IPS-20b (cell line): ENCODE measurements at regions not wholly inside any gene's neighbourhood (a gene's known extent, or its start where the extent isn't known, plus 50 kb on each side); places are given as distances from the start of the nearest gene placed in this dataset.
"Not testable (repeated sequence)": the region's sequence is repeated elsewhere in the genome, so short reads cannot be mapped to it uniquely, and the experiment has no call there.

Experiments used
- H3K27ac ChIP-seq: one replicate; pipeline ENCODE4 v1.5.1; 2013; ENCODE audit warnings: low read length
- H3K27me3 ChIP-seq: 2 replicates; pipeline ENCODE4 v1.6.1; 2013; ENCODE audit warnings: mild to moderate bottlenecking, low read length, inconsistent platforms; ENCODE audit not compliant: insufficient read depth
- H3K36me3 ChIP-seq: 2 replicates; pipeline ENCODE4 v1.6.1; 2013; ENCODE audit warnings: low read depth, mild to moderate bottlenecking, inconsistent platforms, low read length, moderate library complexity; ENCODE audit not compliant: insufficient read depth
- H3K4me1 ChIP-seq: 2 replicates; pipeline ENCODE4 v1.6.1; 2013; ENCODE audit warnings: mild to moderate bottlenecking, control low read depth, inconsistent platforms, low read length, moderate library complexity; ENCODE audit not compliant: insufficient read depth
- H3K4me3 ChIP-seq: 2 replicates; pipeline ENCODE4 v1.5.1; 2013; ENCODE audit warnings: mild to moderate bottlenecking, low read length, inconsistent platforms
- H3K9ac ChIP-seq: 2 replicates; pipeline ENCODE4 v1.6.1; 2013; ENCODE audit warnings: low read depth, mild to moderate bottlenecking, inconsistent platforms, low read length, moderate library complexity
- H3K9me3 ChIP-seq: 2 replicates; pipeline ENCODE4 v1.6.1; 2013; ENCODE audit warnings: mild to moderate bottlenecking, low read depth, low read length, inconsistent platforms; ENCODE audit not compliant: insufficient read depth

GRCh38 chr2:235105821-235106359 is 154.1 kb downstream of the SH3BP4 start:
- Histone ChIP-seq H3K4me3 (no peak overlapping the region), H3K27me3 (no peaks in the 10 kb centered on the region), H3K4me1 (no peaks in the 10 kb centered on the region), H3K36me3 (no peaks in the 10 kb centered on the region), H3K9ac (no peak overlapping the region), H3K27ac (no peak overlapping the region), H3K9me3 (no peaks in the 10 kb centered on the region)

DNA sequence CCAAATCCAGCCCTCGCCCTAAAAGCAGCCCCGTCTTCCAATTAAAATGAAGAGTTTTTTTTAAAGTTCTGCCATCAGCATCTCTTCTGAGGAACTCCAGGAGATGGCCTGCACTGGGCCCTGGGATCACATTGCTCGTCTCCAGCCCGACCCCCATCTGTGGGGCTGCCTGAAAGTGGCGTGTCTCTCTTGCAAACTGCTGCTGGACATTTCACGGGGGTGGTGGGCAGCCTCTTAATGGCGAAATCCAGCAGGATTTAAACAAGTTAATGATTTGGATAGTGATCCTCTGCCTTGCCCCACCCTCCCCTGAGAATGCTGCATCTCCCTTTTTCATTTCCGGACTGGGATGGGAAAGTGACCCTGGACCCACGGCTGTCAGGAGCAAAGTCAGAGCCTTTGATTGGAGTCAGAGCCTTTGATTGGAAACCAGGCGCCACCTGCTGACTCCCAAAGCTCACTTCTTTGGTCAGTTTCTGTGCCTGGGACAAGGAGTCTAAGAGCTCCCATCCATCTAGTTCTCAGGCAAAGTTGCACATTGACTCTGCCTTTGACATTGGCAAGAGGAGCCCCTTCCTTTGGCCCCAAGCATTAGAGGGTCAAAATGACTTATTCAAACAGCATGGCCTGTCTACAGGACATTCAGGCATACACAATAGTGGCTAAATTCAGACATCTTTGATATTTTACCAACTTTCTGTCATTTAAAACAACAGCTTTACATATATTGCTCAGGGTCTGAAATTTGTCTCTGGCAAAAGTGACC is 155.2 kb downstream of the SH3BP4 start:
- Histone ChIP-seq H3K9me3 (no peaks in the 10 kb centered on the region), H3K9ac (no peak overlapping the region), H3K4me3 (no peak overlapping the region), H3K27me3 (no peaks in the 10 kb centered on the region), H3K4me1 (no peaks in the 10 kb centered on the region), H3K36me3 (no peaks in the 10 kb centered on the region), H3K27ac (no peak overlapping the region)

GRCh38 chr2:235107640-235107951 is 155.8 kb downstream of the SH3BP4 start:
- Histone ChIP-seq H3K27ac (no peak overlapping the region), H3K4me1 (no peaks in the 10 kb centered on the region), H3K4me3 (no peak overlapping the region), H3K36me3 (no peaks in the 10 kb centered on the region), H3K27me3 (no peaks in the 10 kb centered on the region), H3K9me3 (no peaks in the 10 kb centered on the region), H3K9ac (no peak overlapping the region)

DNA sequence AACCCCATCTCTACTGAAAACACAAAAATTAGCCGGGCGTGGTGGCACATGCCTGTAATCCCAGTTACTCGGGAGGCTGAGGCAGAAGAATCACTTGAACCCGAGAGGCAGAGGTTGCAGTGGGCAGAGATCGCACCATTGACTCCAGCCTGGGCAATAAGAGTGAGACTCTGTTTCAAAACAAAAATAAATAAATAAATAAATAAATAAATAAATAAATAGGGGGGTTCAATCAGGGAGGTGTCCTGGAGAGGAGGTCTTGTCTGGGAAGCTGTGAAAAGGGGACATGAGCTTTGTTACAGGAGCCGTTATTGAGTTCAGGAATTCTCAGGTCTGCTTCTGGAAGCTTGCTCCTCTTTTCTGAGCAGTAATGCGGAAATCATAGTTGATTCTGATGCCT is 157.7 kb downstream of the SH3BP4 start:
- H3K4me3 ChIP-seq, H3K4me1 ChIP-seq, H3K9ac ChIP-seq, H3K27me3 ChIP-seq, H3K9me3 ChIP-seq, H3K27ac ChIP-seq, H3K36me3 ChIP-seq: not testable (repeated sequence)

- H3K9ac ChIP-seq = no peak overlapping the region
- no peak overlapping the region for H3K4me3 ChIP-seq
- no peaks in the 10 kb centered on the region for H3K4me1 ChIP-seq
- H3K9me3 ChIP-seq = no peaks in the 10 kb centered on the region
- peaks cover 3% of the 10 kb centered on the region; the same call in 1 of the 2 replicates for H3K27me3 ChIP-seq
- no peak overlapping the region for H3K27ac ChIP-seq
- H3K36me3 ChIP-seq = no peaks in the 10 kb centered on the region
Observed at GRCh38 chr2:235112365-235112764, 160.5 kb downstream of the SH3BP4 start.

DNA sequence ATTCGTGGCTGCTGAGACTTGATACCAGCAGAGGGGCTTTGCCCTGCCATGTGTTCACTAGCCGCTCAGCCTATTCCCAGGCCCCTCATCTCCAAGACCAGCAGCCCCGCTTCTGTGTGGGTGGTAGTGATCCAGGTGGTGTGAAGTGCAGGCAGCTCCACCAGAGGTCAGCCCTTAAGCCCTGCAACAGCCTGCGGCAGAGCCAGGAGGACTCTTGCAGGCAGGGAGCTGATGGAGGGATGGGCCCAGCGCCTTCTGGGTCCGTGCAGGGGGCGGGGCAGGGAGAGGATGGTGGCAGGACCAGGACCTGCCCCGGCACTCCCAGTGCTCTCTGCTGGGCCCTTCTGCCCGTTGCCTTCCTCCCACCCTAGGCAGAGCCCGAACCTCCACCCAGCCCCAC is 162.0 kb downstream of the SH3BP4 start:
- Histone ChIP-seq H3K9ac (no peak overlapping the region), H3K9me3 (no peaks in the 10 kb centered on the region), H3K4me1 (no peaks in the 10 kb centered on the region), H3K4me3 (no peak overlapping the region), H3K27ac (no peak overlapping the region), H3K36me3 (no peaks in the 10 kb centered on the region), H3K27me3 (peaks cover 11% of the 10 kb centered on the region; the same call in 1 of the 2 replicates)

DNA sequence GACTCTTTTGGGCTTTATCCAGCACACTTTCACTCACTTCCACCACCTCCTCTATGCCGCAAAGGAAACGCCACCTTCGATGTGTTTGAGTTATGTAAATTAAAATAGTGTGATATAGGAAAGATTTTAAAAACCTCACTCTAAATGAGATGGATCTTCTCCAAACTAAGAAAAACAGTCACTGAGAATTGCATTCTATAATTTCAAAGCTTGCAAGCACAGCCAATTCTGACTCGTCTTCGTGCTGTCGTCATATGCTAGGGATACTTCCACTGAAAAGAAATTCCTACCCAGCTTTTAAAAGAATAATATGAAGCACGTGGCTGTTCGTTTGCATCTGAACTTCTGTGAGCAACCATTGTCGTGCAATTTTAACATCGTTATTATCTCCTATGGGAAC is 162.5 kb downstream of the SH3BP4 start:
- Histone ChIP-seq H3K4me3 (no peak overlapping the region), H3K9ac (no peak overlapping the region), H3K9me3 (no peaks in the 10 kb centered on the region), H3K36me3 (no peaks in the 10 kb centered on the region), H3K27me3 (peaks cover 11% of the 10 kb centered on the region; the same call in 1 of the 2 replicates), H3K27ac (no peak overlapping the region), H3K4me1 (no peaks in the 10 kb centered on the region)

- Histone ChIP-seq H3K9me3 (no peaks in the 10 kb centered on the region), H3K4me1 (no peaks in the 10 kb centered on the region), H3K4me3 (no peak overlapping the region), H3K36me3 (no peaks in the 10 kb centered on the region), H3K9ac (no peak overlapping the region), H3K27ac (no peak overlapping the region), H3K27me3 (peaks cover 17% of the 10 kb centered on the region)
Observed at GRCh38 chr2:235115521-235115920, 163.7 kb downstream of the SH3BP4 start.

DNA sequence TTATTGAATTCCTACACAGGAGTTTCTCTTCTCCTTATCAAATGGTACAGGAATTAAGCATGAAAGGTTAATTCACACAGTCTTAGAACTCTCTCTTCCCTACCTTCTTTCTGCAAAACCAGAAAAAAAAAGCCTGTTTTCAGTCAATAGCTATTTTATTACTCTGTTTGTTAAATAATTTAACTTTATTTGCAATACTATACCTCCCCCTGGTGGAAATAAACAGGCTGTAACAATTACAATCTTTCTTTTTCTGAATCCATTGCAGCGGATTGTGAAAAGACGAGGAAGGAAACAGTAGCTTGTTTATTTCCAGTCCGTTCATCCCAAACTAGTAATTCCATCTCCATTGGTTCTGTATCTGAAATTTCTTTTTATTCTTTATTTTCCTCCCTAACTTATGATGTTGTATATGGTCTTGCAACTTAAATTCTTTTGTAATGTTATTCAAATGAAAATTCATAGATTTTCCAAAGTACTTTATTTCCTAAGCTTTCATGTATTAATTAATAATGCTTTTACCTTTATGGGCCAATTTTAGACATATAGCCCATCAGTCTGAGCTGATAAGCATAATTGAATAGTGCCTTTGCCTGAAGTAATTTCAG is 165.2 kb downstream of the SH3BP4 start:
- Histone ChIP-seq H3K27ac (no peak overlapping the region), H3K9me3 (no peaks in the 10 kb centered on the region), H3K4me1 (no peaks in the 10 kb centered on the region), H3K27me3 (peaks cover 31% of the 10 kb centered on the region), H3K36me3 (no peaks in the 10 kb centered on the region), H3K9ac (no peak overlapping the region), H3K4me3 (no peak overlapping the region)

DNA sequence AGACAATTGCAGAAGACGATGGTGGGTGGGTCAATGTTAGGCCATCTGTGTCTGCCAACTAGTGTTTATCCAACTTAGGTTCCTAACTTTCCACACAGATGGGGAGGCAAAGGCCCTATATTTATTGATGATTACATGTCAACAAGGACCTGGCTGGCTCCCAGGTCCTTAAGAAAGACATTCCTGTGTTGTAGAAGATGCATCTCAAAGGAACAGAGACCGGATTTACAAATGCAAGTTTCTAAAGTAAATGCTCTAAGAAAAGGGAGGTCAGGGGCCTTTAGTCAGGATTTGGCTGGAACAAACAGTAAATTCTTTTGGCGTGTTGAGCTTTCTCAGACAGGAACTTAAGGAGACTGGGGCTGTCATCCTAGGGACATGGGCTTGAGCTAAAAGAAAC is 175.0 kb downstream of the SH3BP4 start:
- Histone ChIP-seq H3K4me3 (no peak overlapping the region), H3K9ac (no peak overlapping the region), H3K4me1 (no peaks in the 10 kb centered on the region), H3K36me3 (no peaks in the 10 kb centered on the region), H3K27me3 (peaks cover 97% of the 10 kb centered on the region), H3K9me3 (no peaks in the 10 kb centered on the region), H3K27ac (no peak overlapping the region)

DNA sequence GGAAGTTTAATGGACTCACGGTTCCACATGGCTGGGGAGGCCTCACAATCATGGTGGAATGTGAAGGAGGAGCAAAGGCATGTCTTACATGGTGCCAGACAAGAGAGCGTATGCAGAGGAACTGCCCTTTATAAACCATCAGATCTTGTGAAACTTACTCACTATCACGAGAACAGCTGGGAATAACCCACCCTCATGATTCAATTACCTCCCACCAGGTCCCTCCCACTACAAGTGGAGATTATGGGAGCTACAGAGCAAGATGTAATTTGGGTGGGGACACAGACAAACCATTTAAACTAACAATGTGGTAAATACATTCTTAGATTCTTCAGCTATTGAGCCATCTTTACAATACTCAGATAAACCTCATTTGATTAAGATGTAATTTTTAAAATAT is 176.1 kb downstream of the SH3BP4 start:
- Histone ChIP-seq H3K4me1 (no peaks in the 10 kb centered on the region), H3K27ac (no peak overlapping the region), H3K27me3 (peaks cover 90% of the 10 kb centered on the region), H3K9ac (no peak overlapping the region), H3K4me3 (no peak overlapping the region), H3K9me3 (no peaks in the 10 kb centered on the region), H3K36me3 (no peaks in the 10 kb centered on the region)

GRCh38 chr2:235129850-235130249 is 178.0 kb downstream of the SH3BP4 start:
- Histone ChIP-seq H3K9ac (no peak overlapping the region), H3K36me3 (no peaks in the 10 kb centered on the region), H3K9me3 (no peaks in the 10 kb centered on the region), H3K27ac (no peak overlapping the region), H3K4me3 (no peak overlapping the region), H3K4me1 (no peaks in the 10 kb centered on the region), H3K27me3 (peaks cover 80% of the 10 kb centered on the region)
